SJCRH30 (cell line): ENCODE measurements at regions not wholly inside any gene's neighbourhood (a gene's known extent, or its start where the extent isn't known, plus 50 kb on each side); places are given as distances from the start of the nearest gene placed in this dataset.
"Not testable (repeated sequence)": the region's sequence is repeated elsewhere in the genome, so short reads cannot be mapped to it uniquely, and the experiment has no call there.

Experiments used
- DNase-seq, 2 experiments: peaks; one replicate each; pipeline ENCODE4 v3.0.0-alpha.2; 2015 to 2020
- H3K27ac ChIP-seq: fragments of 250-450 bp; sonication (Bioruptor Pico); 2 replicates; pipeline ENCODE4 v1.5.1; 2020; ENCODE audit warnings: mild to moderate bottlenecking, moderate library complexity
- H3K27me3 ChIP-seq: fragments of 250-450 bp; sonication (Bioruptor Pico); 2 replicates; pipeline ENCODE4 v1.5.1; 2020; ENCODE audit warnings: mild to moderate bottlenecking, moderate library complexity
- H3K36me3 ChIP-seq: fragments of 250-450 bp; sonication (Bioruptor Pico); 2 replicates; pipeline ENCODE4 v1.5.1; 2020; ENCODE audit warnings: mild to moderate bottlenecking, moderate library complexity
- H3K4me1 ChIP-seq: fragments of 250-450 bp; sonication (Bioruptor Pico); 2 replicates; pipeline ENCODE4 v1.5.1; 2020; ENCODE audit warnings: mild to moderate bottlenecking, moderate library complexity
- H3K4me3 ChIP-seq: fragments of 250-450 bp; sonication (Bioruptor Pico); 2 replicates; pipeline ENCODE4 v1.5.1; 2020; ENCODE audit warnings: mild to moderate bottlenecking, moderate library complexity
- H3K9me3 ChIP-seq: fragments of 250-450 bp; sonication (Bioruptor Pico); replicated peaks from 2 replicates; pipeline ENCODE4 v1.5.1; 2020; ENCODE audit warnings: mild to moderate bottlenecking, moderate library complexity

- H3K9me3 ChIP-seq, result no peaks in the 10 kb centered on the region
- DNase-seq, result peak in 1 of 2 experiments; percentile 49
- no peak overlapping the region for H3K27ac ChIP-seq
- H3K4me3 ChIP-seq, result no peak overlapping the region
- H3K4me1 ChIP-seq, result peaks cover 16% of the 10 kb centered on the region
- no peaks in the 10 kb centered on the region for H3K27me3 ChIP-seq
- no peaks in the 10 kb centered on the region for H3K36me3 ChIP-seq
These were observed 324.8 kb downstream of the TMEM38B start for GRCh38 chr9:106019039-106019680.

- no peaks in the 10 kb centered on the region for H3K27me3 ChIP-seq
- no peaks in the 10 kb centered on the region for H3K36me3 ChIP-seq
- DNase-seq, result no peak
- H3K27ac ChIP-seq, result no peak overlapping the region
- H3K4me3 ChIP-seq, result no peak overlapping the region
- H3K9me3 ChIP-seq, result no peaks in the 10 kb centered on the region
- peaks cover 16% of the 10 kb centered on the region for H3K4me1 ChIP-seq
These were observed 325.4 kb downstream of the TMEM38B start for GRCh38 chr9:106019702-106020101.

GRCh38 chr9:106020186-106020585 is 325.8 kb downstream of the TMEM38B start:
- Histone ChIP-seq H3K27me3 (no peaks in the 10 kb centered on the region), H3K36me3 (no peaks in the 10 kb centered on the region), H3K27ac (no peak overlapping the region), H3K4me1 (peaks cover 16% of the 10 kb centered on the region), H3K9me3 (no peaks in the 10 kb centered on the region), H3K4me3 (no peak overlapping the region)
- DNase-seq, result peak; percentile 7 to 21

GRCh38 chr9:106023455-106023854 is 329.1 kb downstream of the TMEM38B start:
- Histone ChIP-seq H3K27ac (no peak overlapping the region), H3K36me3 (no peaks in the 10 kb centered on the region), H3K4me1 (peaks cover 16% of the 10 kb centered on the region), H3K9me3 (no peaks in the 10 kb centered on the region), H3K4me3 (no peak overlapping the region), H3K27me3 (no peaks in the 10 kb centered on the region)
- no peak for DNase-seq

- H3K9me3 ChIP-seq, result no peaks in the 10 kb centered on the region; the same call in 1 of the 2 replicates
- no peaks in the 10 kb centered on the region for H3K4me1 ChIP-seq
- DNase-seq, result peak in 1 of 2 experiments; percentile 6
These were observed 331.1 kb downstream of the TMEM38B start for GRCh38 chr9:106025453-106025852.

DNA sequence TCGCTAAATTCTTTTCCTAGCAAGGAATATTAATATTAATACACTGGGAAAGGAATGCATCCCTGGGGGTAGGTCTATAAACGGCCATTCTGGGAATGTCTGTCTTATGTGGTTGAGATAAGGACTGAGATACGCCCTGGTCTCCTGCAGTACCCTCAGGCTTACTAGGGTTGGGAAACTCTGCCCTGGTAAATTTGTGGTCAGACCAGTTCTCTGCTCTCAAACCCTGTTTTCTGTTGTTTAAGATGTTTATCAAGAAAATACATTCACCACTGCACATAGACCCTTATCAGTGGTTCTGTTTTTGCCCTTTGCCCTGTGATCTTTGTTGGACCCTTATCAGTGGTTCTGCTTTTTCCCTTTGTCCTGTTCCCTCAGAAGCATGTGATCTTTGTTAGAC is 335.8 kb downstream of the TMEM38B start:
- H3K9me3 ChIP-seq, H3K27me3 ChIP-seq, DNase-seq, H3K4me3 ChIP-seq, H3K4me1 ChIP-seq, H3K36me3 ChIP-seq, H3K27ac ChIP-seq: not testable (repeated sequence)

More at GRCh38 chr9:106025453-106025852, 331.1 kb downstream of the TMEM38B start:
- Histone ChIP-seq H3K4me3 (no peak overlapping the region), H3K36me3 (no peaks in the 10 kb centered on the region), H3K27ac (no peak overlapping the region), H3K27me3 (no peaks in the 10 kb centered on the region)

DNA sequence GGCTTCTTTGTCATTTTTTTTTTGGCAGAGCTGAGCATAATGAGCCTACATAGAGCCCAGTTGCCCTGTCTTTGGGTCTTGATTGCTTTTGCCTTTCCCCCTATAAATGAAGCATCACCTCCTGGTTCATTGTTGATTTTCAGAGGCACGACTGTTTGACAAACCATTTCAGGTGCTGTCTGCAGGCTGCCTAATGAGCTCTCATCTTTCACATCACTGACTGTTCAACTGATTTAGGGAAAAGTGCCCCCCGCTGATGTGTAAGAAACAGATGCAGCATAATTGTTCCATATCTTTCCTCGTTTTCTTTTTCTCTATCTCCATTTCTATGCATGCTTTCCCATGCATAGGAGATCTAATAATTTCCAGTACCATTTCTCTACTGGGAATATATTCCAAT is 338.6 kb downstream of the TMEM38B start:
- H3K9me3 ChIP-seq, result no peaks in the 10 kb centered on the region; the same call in 1 of the 2 replicates
- H3K4me3 ChIP-seq, result no peak overlapping the region
- no peaks in the 10 kb centered on the region for H3K36me3 ChIP-seq
- H3K27me3 ChIP-seq, result no peaks in the 10 kb centered on the region
- 0 out of 2 replicates have a peak, but pooled peaks cover 5% of the 10 kb centered on the region for H3K4me1 ChIP-seq
- DNase-seq, result no peak
- H3K27ac ChIP-seq, result no peak overlapping the region

DNA sequence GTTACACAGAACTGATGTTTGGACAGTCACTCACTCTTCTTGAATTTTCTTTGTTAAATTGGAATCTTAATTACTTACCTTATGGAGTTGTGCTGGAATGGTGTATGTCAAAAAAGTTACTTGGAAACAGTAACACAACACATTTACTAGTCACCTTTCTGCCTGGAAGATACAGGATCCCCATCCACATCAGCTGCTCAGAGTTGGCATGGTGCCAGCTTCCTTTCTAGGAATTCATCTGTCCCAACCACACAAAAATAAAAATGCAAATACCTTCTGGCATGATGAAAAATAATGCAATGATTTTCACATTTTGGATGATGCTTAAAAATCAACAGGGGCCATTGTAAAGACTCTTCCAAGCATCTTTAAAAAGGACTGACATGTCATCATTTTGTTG is 341.5 kb downstream of the TMEM38B start:
- Histone ChIP-seq H3K36me3 (no peaks in the 10 kb centered on the region), H3K27me3 (no peaks in the 10 kb centered on the region), H3K27ac (no peak overlapping the region), H3K4me3 (no peak overlapping the region), H3K9me3 (no peaks in the 10 kb centered on the region; the same call in 1 of the 2 replicates), H3K4me1 (0 out of 2 replicates have a peak, but pooled peaks cover 5% of the 10 kb centered on the region)
- peak; percentile 25 to 55 for DNase-seq

DNA sequence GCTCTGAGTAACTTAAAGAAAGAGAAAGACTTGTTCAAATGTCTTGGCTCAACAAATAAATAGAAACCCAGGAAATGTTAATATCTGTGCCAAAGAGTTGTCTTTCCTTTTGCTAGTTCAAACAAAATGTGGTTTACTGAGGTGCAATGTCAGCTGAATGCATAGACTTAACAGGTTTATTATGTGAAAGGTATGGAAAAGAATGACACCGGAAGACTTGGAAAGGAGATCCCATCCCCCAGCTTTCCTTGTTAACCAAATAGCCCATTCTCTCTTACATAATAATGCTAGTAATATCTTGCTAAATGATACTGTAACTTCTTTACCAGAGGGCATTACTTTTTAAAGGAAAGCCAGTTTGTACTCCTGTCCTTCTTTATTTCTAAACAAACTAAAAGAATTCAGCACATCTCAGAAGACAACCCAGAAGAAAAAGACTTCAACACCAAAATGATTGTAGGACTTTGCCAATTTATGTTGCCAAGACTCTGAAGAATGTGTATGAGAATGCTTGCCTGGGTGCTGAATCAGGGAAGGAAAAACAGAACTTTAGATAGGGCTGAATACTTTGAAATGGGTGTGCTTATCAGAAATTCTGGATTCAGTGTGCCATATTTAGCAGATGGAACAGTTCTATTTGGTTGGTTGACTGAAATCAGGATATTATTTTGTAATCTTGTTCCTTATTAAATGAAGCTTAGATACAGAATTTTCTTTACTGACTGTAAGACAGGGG is 344.1 kb downstream of the TMEM38B start:
- Histone ChIP-seq H3K27me3 (no peaks in the 10 kb centered on the region), H3K27ac (no peak overlapping the region), H3K4me1 (0 out of 2 replicates have a peak, but pooled peaks cover 5% of the 10 kb centered on the region), H3K4me3 (no peak overlapping the region), H3K9me3 (no peaks in the 10 kb centered on the region), H3K36me3 (no peaks in the 10 kb centered on the region)
- no peak for DNase-seq

- Histone ChIP-seq H3K27me3 (no peaks in the 10 kb centered on the region), H3K4me3 (no peak overlapping the region), H3K36me3 (no peaks in the 10 kb centered on the region), H3K27ac (no peak overlapping the region), H3K4me1 (0 out of 2 replicates have a peak, but pooled peaks cover 5% of the 10 kb centered on the region), H3K9me3 (no peaks in the 10 kb centered on the region)
- no peak for DNase-seq
These were observed 345.0 kb downstream of the TMEM38B start for GRCh38 chr9:106039151-106039935.

DNA sequence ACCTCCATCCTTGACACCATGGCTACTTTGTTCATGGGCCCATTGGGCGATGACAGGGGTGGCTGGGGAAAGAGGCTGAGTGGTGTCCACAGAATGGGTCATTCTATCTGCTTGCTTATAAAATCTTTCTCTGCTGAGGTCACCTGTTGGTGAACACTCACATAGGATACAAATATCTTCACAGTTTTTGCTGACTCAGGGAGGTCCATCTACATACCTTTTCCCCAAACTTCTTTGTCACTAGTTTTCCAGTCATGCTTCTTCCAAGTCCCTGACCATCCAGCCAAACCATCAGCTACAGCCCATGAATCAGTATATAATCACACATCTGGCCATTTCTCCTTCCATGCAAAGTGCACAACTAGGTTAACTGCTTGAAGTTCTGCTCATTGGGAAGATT is 347.6 kb downstream of the TMEM38B start:
- DNase-seq, H3K27ac ChIP-seq, H3K4me1 ChIP-seq, H3K27me3 ChIP-seq, H3K9me3 ChIP-seq, H3K36me3 ChIP-seq, H3K4me3 ChIP-seq: not testable (repeated sequence)

DNA sequence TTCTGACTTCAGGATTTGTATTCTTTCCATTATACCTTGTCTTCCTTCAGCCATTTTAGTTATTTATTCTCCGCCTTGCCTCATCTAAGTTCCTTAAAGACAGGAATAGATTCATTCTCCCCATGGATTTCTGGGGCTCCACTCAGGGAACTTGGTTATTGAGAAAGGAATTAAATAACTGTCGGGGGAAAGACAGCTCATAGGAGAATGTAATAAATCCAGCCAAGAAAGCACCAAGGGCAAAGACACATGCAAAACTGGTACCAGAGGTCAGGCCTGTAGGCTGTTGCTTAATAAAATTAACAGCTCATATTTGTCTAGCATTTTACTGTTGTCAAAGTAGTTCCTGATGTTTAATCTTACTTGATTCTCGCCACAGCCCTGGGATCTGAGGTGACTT is 357.2 kb downstream of the TMEM38B start:
- Histone ChIP-seq H3K9me3 (peaks cover 5% of the 10 kb centered on the region; the same call in 1 of the 2 replicates), H3K27me3 (no peaks in the 10 kb centered on the region), H3K36me3 (no peaks in the 10 kb centered on the region), H3K4me3 (no peak overlapping the region), H3K27ac (no peak overlapping the region), H3K4me1 (no peaks in the 10 kb centered on the region)
- DNase-seq, result no peak

- Histone ChIP-seq H3K27ac (no peak overlapping the region), H3K27me3 (no peaks in the 10 kb centered on the region), H3K4me3 (no peak overlapping the region), H3K36me3 (no peaks in the 10 kb centered on the region), H3K9me3 (peaks cover 5% of the 10 kb centered on the region; the same call in 1 of the 2 replicates), H3K4me1 (no peaks in the 10 kb centered on the region)
- no peak for DNase-seq
These were observed 357.8 kb downstream of the TMEM38B start for GRCh38 chr9:106052166-106052565.

- H3K36me3 ChIP-seq, result no peaks in the 10 kb centered on the region
- H3K9me3 ChIP-seq, result peaks cover 5% of the 10 kb centered on the region; the same call in 1 of the 2 replicates
- no peak overlapping the region for H3K4me3 ChIP-seq
- H3K4me1 ChIP-seq, result no peaks in the 10 kb centered on the region
- no peak for DNase-seq
- H3K27ac ChIP-seq, result no peak overlapping the region
- no peaks in the 10 kb centered on the region for H3K27me3 ChIP-seq
These were observed 358.4 kb downstream of the TMEM38B start for GRCh38 chr9:106052735-106053134.

- Histone ChIP-seq H3K27ac (no peak overlapping the region), H3K27me3 (no peaks in the 10 kb centered on the region), H3K4me3 (no peak overlapping the region), H3K9me3 (peaks cover 5% of the 10 kb centered on the region; the same call in 1 of the 2 replicates), H3K36me3 (no peaks in the 10 kb centered on the region), H3K4me1 (no peaks in the 10 kb centered on the region)
- no peak for DNase-seq
These were observed 362.0 kb downstream of the TMEM38B start for GRCh38 chr9:106056328-106056727.
